GM12892 (cell line): ENCODE measurements at regions not wholly inside any gene's neighbourhood (a gene's known extent, or its start where the extent isn't known, plus 50 kb on each side); places are given as distances from the start of the nearest gene placed in this dataset.
"Not testable (repeated sequence)": the region's sequence is repeated elsewhere in the genome, so short reads cannot be mapped to it uniquely, and the experiment has no call there.

ENCODE experiments used
- DNase-seq: peaks from one replicate; pipeline ENCODE4 v3.0.0; 2011; ENCODE audit not compliant: insufficient read length
- FAIRE-seq: peaks from 2 replicates; lab custom pipeline; 2011; peaks lifted over from hg19 to GRCh38; lab: Jason Lieb, UNC
- POLR2A ChIP-seq: IDR thresholded peaks from 2 replicates; pipeline ENCODE4 v1.6.1; 2011; ENCODE audit warnings: low read depth, low read length, control low read depth
- POLR2AphosphoS5 ChIP-seq: IDR thresholded peaks from 2 replicates; pipeline ENCODE4 v1.6.1; 2011; ENCODE audit warnings: low read depth, low read length, control low read depth
- TAF1 ChIP-seq: IDR thresholded peaks from 2 replicates; pipeline ENCODE4 v1.6.1; 2011; ENCODE audit warnings: low read depth, mild to moderate bottlenecking, control low read depth, low read length, borderline replicate concordance

DNA sequence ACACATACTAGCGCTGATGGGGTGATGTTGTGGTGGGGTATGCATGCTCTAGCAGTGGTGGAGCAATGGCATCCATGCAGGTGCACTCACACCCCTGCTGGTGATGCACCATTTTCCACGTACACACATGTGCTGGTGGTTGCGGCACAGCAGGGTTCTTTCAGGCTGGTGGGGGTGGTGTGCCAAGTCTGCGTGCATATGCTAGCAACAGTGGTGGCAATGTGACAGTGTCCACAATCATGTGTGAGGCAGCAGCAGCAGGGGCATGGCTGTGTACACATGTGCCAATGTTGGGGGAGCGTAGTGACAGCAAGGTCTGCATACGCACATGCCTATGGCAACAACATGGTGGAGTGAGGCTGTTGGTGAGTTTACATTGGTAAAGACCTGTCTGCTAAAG, 148.1 kb downstream of the ZWINT start:
- DNase-seq = no peak
- FAIRE-seq = no peak
- TF ChIP-seq POLR2A = no peak
- TF ChIP-seq TAF1 = no peak
- no peak for TF ChIP-seq POLR2AphosphoS5

DNA sequence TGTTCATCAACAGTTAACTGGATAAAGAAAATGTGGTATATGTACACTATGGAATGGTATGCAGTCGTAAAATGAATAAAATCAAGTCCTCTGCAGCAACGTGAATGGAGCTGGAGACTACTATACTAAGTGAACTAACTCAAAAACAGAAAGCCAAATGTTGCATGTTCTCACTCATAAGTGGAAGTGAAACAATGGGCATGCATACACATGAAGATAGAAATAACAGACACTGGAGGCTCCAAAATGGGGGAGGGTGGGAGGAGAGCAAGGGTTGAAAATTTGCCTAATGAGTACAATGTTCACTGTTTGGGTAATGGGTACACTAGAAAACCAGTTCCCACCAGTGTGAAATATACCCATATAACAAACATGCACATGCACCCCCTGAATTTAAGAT, 179.5 kb downstream of the ZWINT start:
- TF ChIP-seq POLR2A = no peak
- no peak for TF ChIP-seq TAF1
- TF ChIP-seq POLR2AphosphoS5 = no peak
- DNase-seq (no peak), FAIRE-seq (no peak)

DNA sequence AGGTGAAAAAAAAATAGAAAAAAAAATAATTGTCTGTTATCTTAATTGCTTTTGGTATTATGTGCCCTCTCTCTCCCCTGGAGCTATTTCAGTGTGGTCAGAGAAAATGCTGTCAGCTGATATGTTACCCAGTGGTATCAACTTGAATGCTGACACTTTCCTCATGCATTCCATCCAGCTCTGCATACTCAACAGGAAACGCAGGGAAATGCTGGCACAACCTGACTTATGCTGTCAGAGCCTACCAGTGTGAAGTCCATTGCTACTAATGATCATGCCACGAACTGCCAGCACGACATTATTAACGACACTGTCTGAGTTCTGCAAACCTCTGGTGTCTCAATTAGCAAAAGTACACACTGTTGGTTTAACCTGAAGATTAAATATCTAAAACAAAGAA, 182.8 kb downstream of the ZWINT start:
- no peak for DNase-seq

DNA sequence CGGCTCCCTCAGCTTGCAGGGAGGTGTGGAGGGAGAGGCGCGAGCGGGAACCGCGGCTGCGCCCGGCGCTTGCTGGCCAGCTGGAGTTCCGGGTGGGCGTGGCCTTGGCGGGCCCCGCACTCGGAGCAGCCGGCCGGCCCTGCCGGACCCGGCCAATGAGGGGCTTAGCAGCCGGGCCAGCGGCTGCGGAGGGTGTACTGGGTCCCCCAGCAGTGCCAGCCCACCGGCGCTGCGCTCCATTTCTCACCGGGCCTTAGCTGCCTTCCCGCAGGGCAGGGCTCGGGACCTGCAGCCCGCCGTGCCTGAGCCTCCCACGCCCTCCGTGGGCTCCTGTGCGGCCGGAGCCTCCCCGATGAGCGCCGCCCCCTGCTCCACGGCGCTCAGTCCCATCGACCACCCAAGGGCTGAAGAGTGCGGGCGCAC, 206.0 kb downstream of the ZWINT start:
- FAIRE-seq, DNase-seq: not testable (repeated sequence)

More for the DNA sequence above, 182.8 kb downstream of the ZWINT start:
- TF ChIP-seq POLR2A (no peak), TAF1 (no peak), POLR2AphosphoS5 (no peak)
- FAIRE-seq = no peak

DNA sequence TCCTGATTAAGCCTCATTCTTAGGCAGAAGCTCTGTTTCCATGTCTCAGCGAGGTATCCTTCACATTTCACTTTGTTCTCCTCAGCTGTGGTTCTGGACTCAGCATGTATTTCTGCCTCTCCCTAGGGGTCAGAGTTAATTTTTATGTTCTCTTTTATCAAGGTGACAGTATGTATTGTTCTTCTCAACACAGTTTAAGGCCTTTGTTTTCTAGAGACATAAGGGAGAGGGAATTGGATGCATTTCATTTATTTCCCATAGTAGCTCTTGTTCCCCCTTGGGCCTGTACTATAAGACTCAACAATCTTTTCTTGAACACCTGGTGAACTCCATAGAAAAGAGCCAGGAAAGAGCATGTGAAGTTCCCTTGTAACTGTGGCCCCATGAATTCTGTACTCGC, 214.3 kb downstream of the ZWINT start:
- DNase-seq (no peak), FAIRE-seq (no peak)
- TF ChIP-seq TAF1 = no peak
- TF ChIP-seq POLR2AphosphoS5 = no peak
- no peak for TF ChIP-seq POLR2A

DNA sequence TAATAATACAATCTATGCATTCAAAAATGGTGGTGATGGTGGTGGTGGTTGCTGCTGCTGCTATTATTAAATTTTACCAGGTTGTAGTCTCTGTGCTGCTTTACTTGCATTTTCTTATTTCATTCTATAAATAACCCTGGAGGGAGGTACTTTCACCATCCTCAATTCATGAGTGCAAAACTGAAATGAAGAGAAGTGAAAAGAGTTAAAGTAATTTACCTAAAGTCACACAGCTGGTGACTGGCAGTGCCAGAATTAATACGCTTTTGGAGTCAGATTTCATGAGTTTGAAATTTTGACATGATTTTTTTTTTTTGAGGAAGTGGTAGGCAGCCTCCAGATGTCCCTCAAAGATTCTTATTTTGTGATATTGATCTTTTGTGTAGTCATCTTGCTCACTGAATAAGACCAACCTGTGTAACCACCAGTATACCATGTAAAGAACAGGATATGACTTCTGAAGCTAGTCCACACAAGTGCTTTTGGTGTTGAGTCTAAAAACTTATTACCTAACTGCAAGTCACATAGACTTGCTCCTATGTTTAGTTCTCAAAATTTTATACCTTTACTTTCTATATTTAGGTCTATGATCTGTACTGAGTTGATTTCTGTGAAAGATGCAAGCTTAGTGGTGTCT, 218.8 kb downstream of the ZWINT start:
- FAIRE-seq = no peak
- no peak for DNase-seq
- TF ChIP-seq POLR2AphosphoS5 (no peak), TAF1 (no peak), POLR2A (no peak)

DNA sequence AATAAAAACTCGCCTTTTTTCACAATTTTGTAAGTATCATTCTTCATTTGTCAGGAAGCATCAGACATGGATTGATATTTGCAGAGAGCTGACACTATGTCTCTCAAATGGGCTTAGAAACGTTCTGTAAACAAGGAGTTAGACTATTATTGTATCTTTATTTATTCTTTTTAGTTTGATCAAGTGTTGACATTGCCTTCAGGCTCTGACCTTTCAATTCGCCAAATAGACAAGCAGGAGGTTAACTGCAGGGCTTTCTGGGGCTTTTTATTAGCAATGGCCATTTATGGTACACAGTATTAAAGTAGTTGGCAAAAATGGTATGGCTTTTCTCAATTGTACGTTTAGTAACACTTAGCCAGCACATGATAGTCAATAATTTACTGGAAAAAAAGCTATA, 221.7 kb downstream of the ZWINT start:
- TF ChIP-seq TAF1 (no peak), POLR2AphosphoS5 (no peak), POLR2A (no peak)
- DNase-seq (no peak), FAIRE-seq (no peak)

DNA sequence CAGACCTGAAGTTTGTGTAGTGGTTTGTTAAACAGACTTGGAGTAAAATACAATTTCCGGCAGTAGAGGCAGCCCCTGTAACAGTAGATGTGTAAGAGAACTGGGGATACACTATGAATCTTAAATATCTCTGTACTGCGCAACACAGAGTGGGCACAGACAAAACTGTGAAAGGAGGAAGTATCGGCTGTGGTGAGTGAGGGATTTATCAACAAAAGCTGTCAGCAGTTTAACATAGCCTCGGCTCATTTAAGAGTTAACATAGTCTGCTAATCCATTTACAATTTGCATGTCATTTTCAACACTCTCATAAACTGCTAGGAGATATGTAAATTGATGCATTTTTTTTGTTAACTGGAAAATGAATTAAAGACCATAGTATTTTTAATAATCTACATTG, 225.2 kb downstream of the ZWINT start:
- no peak for TF ChIP-seq POLR2A
- TF ChIP-seq POLR2AphosphoS5 = no peak
- no peak for TF ChIP-seq TAF1
- FAIRE-seq (no peak), DNase-seq (no peak)

DNA sequence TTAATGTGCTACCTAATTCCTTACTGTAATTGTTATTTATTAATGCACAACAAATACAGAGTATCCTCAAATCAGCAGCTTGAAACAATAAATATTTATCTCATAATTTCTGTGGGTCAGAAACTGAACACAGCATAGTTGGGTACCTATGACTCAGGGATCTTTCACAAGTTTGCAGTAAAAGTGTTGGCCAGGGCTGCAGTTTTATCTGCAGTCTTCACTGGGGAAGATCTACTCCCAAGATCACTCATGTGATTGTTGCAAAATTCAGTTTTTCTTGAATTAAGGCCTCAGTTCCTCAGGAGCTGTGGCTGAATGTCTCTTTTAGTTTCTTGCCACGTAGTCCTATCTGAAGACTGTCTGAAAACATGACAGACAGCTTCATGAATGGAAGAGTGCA, 237.8 kb downstream of the ZWINT start:
- DNase-seq = no peak
- TF ChIP-seq TAF1 = no peak
- TF ChIP-seq POLR2A = no peak
- no peak for TF ChIP-seq POLR2AphosphoS5
- no peak for FAIRE-seq

DNA sequence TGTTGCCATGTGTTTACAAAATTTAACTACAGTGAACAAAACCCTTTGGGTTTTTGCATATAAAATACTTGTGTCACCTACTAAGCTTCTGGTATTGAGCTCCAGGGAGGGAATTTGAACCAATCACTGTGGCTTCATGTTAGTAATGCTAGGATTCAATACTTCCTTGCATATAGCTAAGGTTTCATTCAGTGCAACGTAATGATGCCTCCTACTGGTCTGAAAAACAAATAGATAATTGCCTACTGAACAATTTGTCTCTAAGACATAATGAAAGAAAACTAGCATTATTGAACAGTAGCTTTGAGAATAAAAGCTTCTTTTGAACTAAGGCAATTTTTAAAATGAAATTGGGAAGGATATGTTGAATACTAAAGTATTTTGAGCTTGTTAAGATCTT, 244.4 kb downstream of the ZWINT start:
- FAIRE-seq = no peak
- no peak for DNase-seq
- TF ChIP-seq POLR2A (no peak), TAF1 (no peak), POLR2AphosphoS5 (no peak)

DNA sequence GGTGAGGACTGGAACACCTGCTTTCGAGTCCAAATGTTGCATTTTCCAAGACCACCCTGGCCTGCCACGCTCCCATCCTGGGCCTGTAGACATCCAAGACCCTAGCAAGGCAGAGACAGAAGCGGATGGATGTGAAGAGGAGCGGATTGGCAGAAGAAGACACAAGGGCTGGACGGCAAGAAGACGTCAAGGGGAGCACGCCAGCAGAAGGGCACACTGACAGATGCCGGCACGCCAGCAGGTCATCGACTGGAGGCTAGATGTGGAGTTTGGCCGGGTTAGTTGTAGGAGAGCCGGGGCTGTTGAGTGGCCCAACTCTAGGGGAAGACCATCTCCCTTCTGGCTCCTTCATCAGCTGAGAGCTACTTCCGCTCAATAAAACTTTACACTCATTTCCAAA, 251.6 kb downstream of the ZWINT start:
- DNase-seq (no peak), FAIRE-seq (no peak)
- no peak for TF ChIP-seq TAF1
- no peak for TF ChIP-seq POLR2A
- TF ChIP-seq POLR2AphosphoS5 = no peak

DNA sequence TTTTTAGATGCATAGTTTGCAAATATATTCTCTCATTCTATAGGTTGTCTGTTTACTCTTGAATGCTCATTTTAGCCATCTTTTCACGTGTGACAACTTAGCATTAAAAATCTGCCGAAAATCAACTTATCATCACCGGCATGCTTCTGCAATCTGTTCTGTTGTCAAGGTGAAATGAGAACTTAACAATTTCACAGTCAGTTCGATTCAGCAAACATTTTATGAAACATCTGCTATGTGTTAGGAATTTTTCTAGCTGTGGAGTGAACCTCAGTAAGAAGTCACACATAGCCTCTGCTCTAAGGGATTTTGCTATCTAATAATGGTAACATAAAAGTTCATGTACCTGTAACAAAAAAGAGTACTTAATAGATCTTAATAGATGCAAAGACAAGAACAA, 256.1 kb downstream of the ZWINT start:
- DNase-seq = no peak
- no peak for FAIRE-seq
- no peak for TF ChIP-seq TAF1
- no peak for TF ChIP-seq POLR2A
- TF ChIP-seq POLR2AphosphoS5 = no peak
